ENCODE measurements at regions not wholly inside any gene's neighbourhood (a gene's known extent, or its start where the extent isn't known, plus 50 kb on each side); places are given as distances from the start of the nearest gene placed in this dataset.

- TF ChIP-seq CTCF (IDR thresholded peaks at IDR 0.05; ENCODE audit: extremely low read depth in 1 of 2, insufficient read depth in 1 of 2, low read depth in 1 of 2, low read length in 2 of 2): no peak
- no peak for TF ChIP-seq POLR2A (IDR thresholded peaks at IDR 0.05; ENCODE audit: low read depth, low read length)
- no peak for TF ChIP-seq JUN (IDR thresholded peaks at IDR 0.05; ENCODE audit: borderline replicate concordance, insufficient read depth, insufficient read length, low read depth)
- TF ChIP-seq EZH2 (IDR thresholded peaks at IDR 0.05; ENCODE audit: borderline replicate concordance, low read depth, low read length, severe bottlenecking): no peak
- no peak for TF ChIP-seq POLR2AphosphoS5 (IDR thresholded peaks at IDR 0.05; ENCODE audit: insufficient read depth, low read depth, low read length)
- TF ChIP-seq GATA2 (IDR thresholded peaks at IDR 0.05; ENCODE audit: insufficient read depth, insufficient read length, low read depth, low read length): no peak
- TF ChIP-seq, protein P1, sequence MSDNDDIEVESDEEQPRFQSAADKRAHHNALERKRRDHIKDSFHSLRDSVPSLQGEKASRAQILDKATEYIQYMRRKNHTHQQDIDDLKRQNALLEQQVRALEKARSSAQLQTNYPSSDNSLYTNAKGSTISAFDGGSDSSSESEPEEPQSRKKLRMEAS (IDR thresholded peaks at IDR 0.05; ENCODE audit: insufficient read depth, insufficient read length): no peak
- TF ChIP-seq FOS (IDR thresholded peaks at IDR 0.05; ENCODE audit: borderline replicate concordance, insufficient read depth, low read length): no peak
Observed at GRCh38 chr12:78711954-78712353, 152.6 kb upstream of the SYT1 start.
